22Rv1 (cell line): ENCODE measurements at regions not wholly inside any gene's neighbourhood (a gene's known extent, or its start where the extent isn't known, plus 50 kb on each side); places are given as distances from the start of the nearest gene placed in this dataset.
"Not testable (repeated sequence)": the region's sequence is repeated elsewhere in the genome, so short reads cannot be mapped to it uniquely, and the experiment has no call there.

Experiments used
- H3K27ac ChIP-seq: fragments of 450-650 bp; 2 replicates; pipeline ENCODE4 v1.5.1; 2017
- CTCF ChIP-seq: fragments of 450-650 bp; IDR thresholded peaks from 2 replicates; pipeline ENCODE4 v1.5.1; 2017; ENCODE audit warnings: mild to moderate bottlenecking
- ZFX ChIP-seq: fragments of 450-650 bp; IDR thresholded peaks from 2 replicates; pipeline ENCODE4 v1.6.1; 2017; ENCODE audit warnings: antibody characterized with exemption, borderline replicate concordance

GRCh38 chr2:160752475-160753330 is 259.1 kb upstream of the RBMS1 start:
- TF ChIP-seq CTCF (no peak), ZFX (no peak)
- H3K27ac ChIP-seq, result no peak overlapping the region

- TF ChIP-seq ZFX (no peak), CTCF (no peak)
- H3K27ac ChIP-seq, result no peak overlapping the region
These were observed 259.7 kb upstream of the RBMS1 start for GRCh38 chr2:160753331-160753654.

- H3K27ac ChIP-seq, result no peak overlapping the region
- TF ChIP-seq CTCF (no peak), ZFX (no peak)
These were observed 260.4 kb upstream of the RBMS1 start for GRCh38 chr2:160753960-160754359.

- no peak for TF ChIP-seq CTCF
- TF ChIP-seq ZFX, result no peak
- no peak overlapping the region for H3K27ac ChIP-seq
These were observed 262.9 kb upstream of the RBMS1 start for GRCh38 chr2:160756481-160756880.

GRCh38 chr2:160762493-160763128 is 269.0 kb upstream of the RBMS1 start:
- not testable (repeated sequence) for H3K27ac ChIP-seq

- H3K27ac ChIP-seq, result no peak overlapping the region
- TF ChIP-seq CTCF (no peak), ZFX (no peak)
These were observed 289.9 kb upstream of the RBMS1 start for GRCh38 chr2:160783474-160783873.

GRCh38 chr2:160784034-160784433 is 290.4 kb upstream of the RBMS1 start:
- H3K27ac ChIP-seq, result no peak overlapping the region
- TF ChIP-seq ZFX (no peak), CTCF (no peak)

- TF ChIP-seq CTCF (no peak), ZFX (no peak)
- no peak overlapping the region for H3K27ac ChIP-seq
These were observed 297.1 kb upstream of the RBMS1 start for GRCh38 chr2:160790738-160791137.
